NCI-H1105 (cell line): ENCODE measurements at regions not wholly inside any gene's neighbourhood (a gene's known extent, or its start where the extent isn't known, plus 50 kb on each side); places are given as distances from the start of the nearest gene placed in this dataset.

ENCODE experiments used
- DNase-seq: peaks from one replicate; lab custom pipeline; 2025; lab: John Stamatoyannopoulos, UW

DNA sequence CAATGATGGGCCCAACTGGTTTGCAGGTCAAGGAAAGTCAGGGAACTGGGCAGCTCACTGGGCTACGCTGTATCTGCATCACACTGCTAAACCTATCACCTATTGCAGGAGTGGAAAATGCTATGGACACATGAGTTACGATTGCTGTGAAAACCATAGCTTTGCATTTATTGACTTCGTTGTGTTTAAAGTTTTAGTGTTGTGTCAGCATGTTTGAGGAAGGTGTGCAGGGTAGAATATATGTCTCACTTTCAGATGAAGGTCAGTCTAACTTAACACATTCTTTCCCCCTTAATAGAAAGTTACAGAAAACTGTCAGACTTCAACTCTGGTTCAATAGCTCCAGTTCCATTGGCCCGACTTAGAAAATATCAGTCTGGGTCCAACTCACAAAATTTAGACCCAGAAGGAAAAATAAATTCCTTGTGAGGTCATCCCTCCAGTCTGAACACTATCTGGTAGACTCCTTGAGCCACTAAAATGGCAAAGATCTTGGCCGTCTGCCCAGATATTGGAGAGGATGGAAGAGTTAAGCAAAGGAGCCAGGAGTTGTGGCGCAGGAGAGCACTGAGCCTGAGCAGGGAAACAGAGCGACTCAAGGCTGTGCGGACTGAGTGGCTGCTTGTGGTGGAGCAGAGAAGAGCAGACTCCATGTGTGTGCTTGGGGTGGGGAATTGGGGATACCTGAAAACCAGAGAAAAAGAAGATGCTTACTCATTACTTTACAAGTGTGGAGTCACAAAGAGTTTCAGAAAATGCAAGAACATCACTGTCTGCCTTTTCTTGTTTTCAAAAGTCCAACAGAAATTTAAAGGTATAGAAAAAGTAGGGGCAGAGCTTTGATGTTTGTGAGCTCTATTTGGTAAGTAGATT lies 518.5 kb downstream of the FGF9 start:
- DNase-seq: no peak

GRCh38 chr13:22193070-22193469 lies 522.2 kb downstream of the FGF9 start:
- no peak for DNase-seq

GRCh38 chr13:22194106-22194805 lies 523.4 kb downstream of the FGF9 start:
- DNase-seq: no peak

DNA sequence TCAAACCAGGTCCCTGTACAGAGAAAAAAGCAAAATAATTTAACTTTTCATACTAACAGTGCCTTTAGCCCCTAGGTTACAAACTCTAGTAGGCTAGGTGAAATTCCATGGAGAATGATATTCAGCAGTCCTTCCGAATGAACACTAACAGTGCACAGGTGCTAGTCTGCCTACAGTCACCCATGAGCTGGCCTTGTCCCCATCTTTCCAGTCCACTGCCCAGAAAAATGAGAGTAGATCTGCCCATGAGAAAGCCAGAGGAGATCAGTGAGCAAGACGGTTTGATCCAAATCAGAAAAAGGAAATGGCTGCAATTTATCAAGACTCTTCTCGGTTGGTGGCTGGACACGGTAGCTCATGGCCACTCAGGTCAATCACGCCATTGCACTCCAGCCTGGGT lies 524.9 kb downstream of the FGF9 start:
- no peak for DNase-seq

- no peak for DNase-seq
These were observed 525.9 kb downstream of the FGF9 start for GRCh38 chr13:22196777-22197176.

DNA sequence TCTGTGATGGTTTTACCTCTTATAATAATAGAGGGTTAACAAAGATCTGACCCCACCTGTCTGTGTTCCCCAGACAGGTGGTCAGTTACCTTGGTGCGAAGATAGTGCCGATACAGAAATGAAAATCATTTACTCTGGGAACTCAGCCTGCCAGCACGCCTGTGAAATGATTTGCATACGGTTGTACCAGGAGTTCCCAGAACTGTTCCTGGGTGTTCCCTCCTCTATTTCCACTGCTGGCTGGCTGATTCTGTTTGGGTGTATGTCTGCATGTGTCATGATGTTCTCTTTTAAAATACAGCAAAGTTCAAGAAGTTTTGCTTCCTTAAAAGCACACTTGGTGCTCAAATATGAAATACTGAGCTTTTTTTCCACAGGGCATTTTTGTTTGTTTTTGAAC lies 527.1 kb downstream of the FGF9 start:
- no peak for DNase-seq

- DNase-seq: no peak
These were observed 527.9 kb downstream of the FGF9 start for GRCh38 chr13:22198641-22199217.

DNA sequence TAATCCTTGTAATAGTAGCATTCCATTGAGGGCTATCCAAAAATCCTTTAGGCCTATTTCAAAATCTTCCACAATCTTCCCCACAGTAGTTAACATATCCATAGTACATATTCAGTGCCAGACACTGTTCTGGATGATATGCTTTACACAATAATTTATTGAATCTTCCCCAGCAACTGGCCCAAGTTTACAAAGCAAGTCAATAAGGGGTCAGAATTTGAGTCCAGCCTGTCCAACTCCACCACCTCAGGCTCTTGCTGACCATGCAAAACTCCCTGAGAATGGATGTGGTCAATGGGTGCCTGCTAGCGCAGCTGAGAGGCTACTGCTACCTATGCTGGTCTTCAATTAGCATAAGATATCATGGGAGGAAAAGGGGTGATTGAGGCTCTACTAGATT lies 529.6 kb downstream of the FGF9 start:
- DNase-seq: no peak

DNA sequence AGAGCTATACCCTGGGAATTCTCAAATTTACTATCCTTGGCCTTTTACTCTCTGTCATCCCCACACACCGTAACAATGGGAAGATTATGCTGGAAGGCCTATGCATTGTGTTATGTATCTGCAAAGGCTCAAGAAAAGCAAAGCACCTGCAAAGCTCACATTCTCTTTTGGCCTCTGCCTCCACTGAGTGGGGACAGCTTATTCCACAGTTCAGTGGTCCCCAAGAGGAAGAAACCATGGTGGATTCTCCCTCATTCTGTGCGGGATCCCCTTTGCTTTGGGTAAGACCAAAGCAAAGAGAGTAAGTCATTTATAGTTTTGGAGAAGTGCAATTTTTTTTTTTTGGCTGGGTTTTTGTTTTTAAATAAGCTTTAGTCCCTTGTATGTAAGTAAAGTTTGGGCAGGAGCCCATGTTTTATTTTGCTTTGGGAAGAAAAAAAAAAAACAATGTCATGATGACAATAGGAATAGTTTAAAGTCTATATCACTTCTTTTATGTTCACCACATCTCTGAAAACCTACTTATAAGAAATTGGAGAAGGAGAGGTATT lies 530.6 kb downstream of the FGF9 start:
- DNase-seq: no peak

- no peak for DNase-seq
These were observed 539.5 kb downstream of the FGF9 start for GRCh38 chr13:22210134-22210930.

DNA sequence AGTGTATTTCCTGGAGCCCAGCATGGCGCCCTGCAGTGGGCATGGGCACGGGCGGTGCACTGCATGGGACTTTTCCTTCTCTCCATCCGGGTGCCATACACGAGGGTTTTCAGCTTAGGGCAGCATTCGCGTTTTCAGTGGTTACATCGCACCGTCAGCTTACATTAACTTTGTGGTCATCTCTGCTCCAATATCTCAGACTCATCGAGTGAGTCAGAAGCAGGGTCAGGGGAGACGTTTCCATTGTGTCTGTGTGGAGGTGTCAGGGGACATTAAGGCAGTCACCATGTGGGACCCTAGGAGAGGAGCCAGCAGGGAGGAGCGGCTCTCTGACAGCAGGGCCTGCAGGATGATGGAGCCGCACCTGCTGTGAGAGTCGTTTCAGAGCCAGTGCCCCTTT lies 541.0 kb downstream of the FGF9 start:
- DNase-seq: no peak

- DNase-seq: no peak
These were observed 541.7 kb downstream of the FGF9 start for GRCh38 chr13:22212576-22212975.

GRCh38 chr13:22214184-22214583 lies 543.3 kb downstream of the FGF9 start:
- no peak for DNase-seq

DNA sequence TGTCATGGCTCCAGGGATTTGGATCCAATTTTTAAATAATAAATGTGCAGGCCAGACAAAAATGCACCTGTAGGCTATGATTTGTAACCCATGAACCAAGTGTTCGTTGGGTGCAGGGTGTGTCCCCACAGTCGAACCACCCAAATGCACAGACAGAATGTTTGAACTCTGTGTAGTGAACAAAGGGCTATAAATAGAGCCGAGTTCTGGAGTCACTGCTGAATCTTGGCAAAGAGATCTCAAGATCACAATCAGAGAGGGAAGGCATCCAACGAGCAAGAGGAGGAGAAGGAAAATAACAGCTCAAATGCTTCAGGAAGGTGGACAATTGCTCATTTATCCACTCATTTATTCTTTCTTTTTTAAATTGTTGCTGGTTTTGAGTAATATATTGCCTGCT lies 547.9 kb downstream of the FGF9 start:
- DNase-seq: no peak

- DNase-seq: no peak
These were observed 548.8 kb downstream of the FGF9 start for GRCh38 chr13:22219709-22220108.

DNA sequence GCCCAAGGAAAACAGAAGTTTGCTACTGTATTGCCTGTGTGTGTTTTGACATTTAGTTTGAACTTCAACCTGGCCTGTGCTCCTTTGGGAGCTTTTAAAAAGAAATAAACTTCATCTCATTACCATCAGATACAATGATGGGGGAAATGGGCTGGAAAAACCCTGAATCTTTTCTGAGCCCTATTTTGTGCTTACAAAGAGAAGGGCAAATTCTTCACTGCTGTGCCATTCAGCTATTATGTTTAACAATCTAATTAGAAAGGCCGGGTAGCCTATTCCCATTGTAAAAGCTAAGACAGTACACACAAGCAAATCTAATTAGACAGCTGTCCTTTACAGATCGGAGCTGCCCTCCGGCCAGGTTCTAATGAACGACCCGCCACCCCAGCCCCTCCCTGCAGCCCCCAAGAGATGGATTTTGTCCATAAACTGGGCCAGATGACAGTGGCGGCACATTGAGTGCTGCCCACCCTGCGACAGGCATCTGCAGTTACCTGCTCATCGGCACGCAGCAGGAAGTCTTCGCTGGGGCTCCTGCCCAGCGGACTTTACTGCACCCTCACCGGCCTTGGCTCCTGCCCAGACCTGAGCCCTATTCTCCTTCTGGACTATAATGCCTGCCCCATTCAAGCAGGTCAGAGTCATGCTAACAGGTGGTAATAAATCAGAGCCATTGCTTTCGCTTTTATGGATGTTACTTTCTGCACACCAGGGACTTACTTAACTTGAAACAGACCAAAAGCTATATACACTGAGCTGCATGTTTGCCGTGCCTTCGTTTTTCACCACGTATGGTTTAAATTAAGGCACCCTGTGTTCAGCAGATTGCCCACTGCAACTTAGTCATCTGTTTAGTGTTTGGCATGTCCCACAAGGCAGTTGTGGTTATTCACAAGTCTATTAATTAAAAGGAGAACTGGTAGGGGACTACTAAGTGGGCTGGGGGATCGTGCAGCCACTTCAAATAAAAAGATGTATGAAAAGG lies 549.6 kb downstream of the FGF9 start:
- DNase-seq: no peak

- no peak for DNase-seq
These were observed 552.5 kb downstream of the FGF9 start for GRCh38 chr13:22223411-22223810.

DNA sequence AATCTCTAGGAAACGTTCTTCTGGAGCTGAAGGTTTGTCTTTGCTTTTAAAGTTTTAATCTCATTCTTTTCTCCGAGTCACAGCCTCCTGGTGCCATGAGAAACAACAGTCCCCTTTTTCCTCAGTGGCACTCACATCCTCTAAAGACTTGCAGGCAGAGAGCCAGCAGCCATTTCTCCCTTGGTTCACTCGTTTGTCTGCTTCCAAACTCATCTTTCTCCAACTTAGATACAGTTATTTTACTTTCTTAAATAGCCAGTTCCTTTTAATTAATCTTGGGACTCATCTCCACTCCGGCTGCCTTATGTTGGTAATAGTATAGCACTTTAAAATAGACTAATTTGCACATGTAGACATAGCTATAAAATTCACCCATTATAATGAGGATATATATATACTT lies 555.2 kb downstream of the FGF9 start:
- no peak for DNase-seq

DNA sequence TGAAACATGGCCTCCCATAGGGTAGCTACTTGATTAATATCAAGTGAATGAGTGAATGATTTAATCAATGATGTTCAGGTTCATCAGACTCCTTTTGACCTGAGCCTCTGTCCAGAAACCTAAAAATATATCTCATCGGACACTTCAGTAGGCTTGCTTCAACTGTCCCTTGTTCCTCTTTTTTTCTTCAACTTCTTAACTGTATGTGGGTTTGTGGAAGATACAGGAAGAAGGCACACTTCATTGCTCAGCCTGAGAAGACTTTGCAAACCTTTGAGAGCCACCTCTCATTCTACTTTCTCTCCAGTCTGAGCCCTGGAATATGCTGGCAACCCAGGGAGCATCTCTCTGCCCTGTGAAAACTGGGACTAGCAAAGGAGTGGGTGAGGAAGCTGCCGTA lies 557.0 kb downstream of the FGF9 start:
- DNase-seq: no peak

- DNase-seq: no peak
These were observed 559.0 kb downstream of the FGF9 start for GRCh38 chr13:22229916-22230315.

GRCh38 chr13:22232186-22232585 lies 561.3 kb downstream of the FGF9 start:
- DNase-seq: no peak
